Mammary epithelial cell (primary cell): ENCODE measurements at regions not wholly inside any gene's neighbourhood (a gene's known extent, or its start where the extent isn't known, plus 50 kb on each side); places are given as distances from the start of the nearest gene placed in this dataset.

ENCODE experiments used
- EZH2 ChIP-seq: IDR thresholded peaks from 2 replicates; pipeline ENCODE4 v1.6.1; 2012; ENCODE audit warnings: low read length, inconsistent platforms, borderline replicate concordance
- TF ChIP-seq, protein P1 (sequence below), 2 donors: IDR thresholded peaks in 1 of 2; conservative IDR thresholded peaks in 1 of 2; 2 replicates each; pipeline ENCODE4 v1.5.1; 2011 to 2012; ENCODE audit warnings: inconsistent platforms in 2 of 2, low read length in 2 of 2, mild to moderate bottlenecking in 2 of 2, control low read depth in 1 of 2, low read depth in 1 of 2; ENCODE audit not compliant: insufficient read depth in 1 of 2; ENCODE audit errors: extremely low read depth in 1 of 2

GRCh38 chr5:124522992-124523391 is 223.4 kb downstream of the ZNF608 start:
- TF ChIP-seq, protein P1, sequence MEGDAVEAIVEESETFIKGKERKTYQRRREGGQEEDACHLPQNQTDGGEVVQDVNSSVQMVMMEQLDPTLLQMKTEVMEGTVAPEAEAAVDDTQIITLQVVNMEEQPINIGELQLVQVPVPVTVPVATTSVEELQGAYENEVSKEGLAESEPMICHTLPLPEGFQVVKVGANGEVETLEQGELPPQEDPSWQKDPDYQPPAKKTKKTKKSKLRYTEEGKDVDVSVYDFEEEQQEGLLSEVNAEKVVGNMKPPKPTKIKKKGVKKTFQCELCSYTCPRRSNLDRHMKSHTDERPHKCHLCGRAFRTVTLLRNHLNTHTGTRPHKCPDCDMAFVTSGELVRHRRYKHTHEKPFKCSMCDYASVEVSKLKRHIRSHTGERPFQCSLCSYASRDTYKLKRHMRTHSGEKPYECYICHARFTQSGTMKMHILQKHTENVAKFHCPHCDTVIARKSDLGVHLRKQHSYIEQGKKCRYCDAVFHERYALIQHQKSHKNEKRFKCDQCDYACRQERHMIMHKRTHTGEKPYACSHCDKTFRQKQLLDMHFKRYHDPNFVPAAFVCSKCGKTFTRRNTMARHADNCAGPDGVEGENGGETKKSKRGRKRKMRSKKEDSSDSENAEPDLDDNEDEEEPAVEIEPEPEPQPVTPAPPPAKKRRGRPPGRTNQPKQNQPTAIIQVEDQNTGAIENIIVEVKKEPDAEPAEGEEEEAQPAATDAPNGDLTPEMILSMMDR (conservative IDR thresholded peaks at IDR 0.05 in 1 of 2, IDR thresholded peaks at IDR 0.05 in 1 of 2; ENCODE audit: extremely low read depth in 1 of 2, insufficient read depth in 1 of 2, low read depth in 1 of 2, low read length in 2 of 2), result no peak
- TF ChIP-seq EZH2, result no peak
